Midbrain (tissue), 1 donor: ENCODE measurements at regions not wholly inside any gene's neighbourhood (a gene's known extent, or its start where the extent isn't known, plus 50 kb on each side); places are given as distances from the start of the nearest gene placed in this dataset.

Experiments used
- DNase-seq: peaks from one replicate; lab custom pipeline; 2025; lab: John Stamatoyannopoulos, UW

GRCh38 chr18:77853859-77854258 lies 604.2 kb downstream of the GALR1 start:
- no peak for DNase-seq

GRCh38 chr18:77857678-77858655 lies 608.3 kb downstream of the GALR1 start:
- DNase-seq = no peak

- DNase-seq = no peak
Observed at GRCh38 chr18:77859634-77860033, 610.0 kb downstream of the GALR1 start.

- no peak for DNase-seq
Observed at GRCh38 chr18:77862066-77862757, 612.6 kb downstream of the GALR1 start.

GRCh38 chr18:77865853-77866252 lies 616.2 kb downstream of the GALR1 start:
- no peak for DNase-seq

GRCh38 chr18:77866351-77866750 lies 616.7 kb downstream of the GALR1 start:
- no peak for DNase-seq

GRCh38 chr18:77870199-77870598 lies 620.6 kb downstream of the GALR1 start:
- no peak for DNase-seq

GRCh38 chr18:77870894-77871293 lies 621.2 kb downstream of the GALR1 start:
- DNase-seq = no peak

GRCh38 chr18:77872166-77872565 lies 622.5 kb downstream of the GALR1 start:
- DNase-seq = no peak

- no peak for DNase-seq
Observed at GRCh38 chr18:77876319-77876865, 626.7 kb downstream of the GALR1 start.

GRCh38 chr18:77879829-77880228 lies 630.2 kb downstream of the GALR1 start:
- no peak for DNase-seq

GRCh38 chr18:77884454-77884853 lies 634.8 kb downstream of the GALR1 start:
- no peak for DNase-seq

GRCh38 chr18:77894060-77894459 lies 644.4 kb downstream of the GALR1 start:
- no peak for DNase-seq

- no peak for DNase-seq
Observed at GRCh38 chr18:77895250-77895649, 645.6 kb downstream of the GALR1 start.

GRCh38 chr18:77896586-77897252 lies 647.1 kb downstream of the GALR1 start:
- DNase-seq = no peak

GRCh38 chr18:77897606-77898005 lies 648.0 kb downstream of the GALR1 start:
- no peak for DNase-seq

- DNase-seq = peak; percentile 4
Observed at GRCh38 chr18:77899972-77900754, 650.5 kb downstream of the GALR1 start.

GRCh38 chr18:77905011-77905410 lies 655.4 kb downstream of the GALR1 start:
- no peak for DNase-seq

- no peak for DNase-seq
Observed at GRCh38 chr18:77905449-77906055, 655.9 kb downstream of the GALR1 start.

- DNase-seq = no peak
Observed at GRCh38 chr18:77906103-77906892, 656.6 kb downstream of the GALR1 start.
